SJSA1 (cell line): ENCODE measurements at regions not wholly inside any gene's neighbourhood (a gene's known extent, or its start where the extent isn't known, plus 50 kb on each side); places are given as distances from the start of the nearest gene placed in this dataset.

Experiments used
- DNase-seq, 2 experiments: peaks; one replicate each; pipeline ENCODE4 v3.0.0-alpha.2; 2015 to 2020; ENCODE audit warnings: low spot score in 2 of 2, low read depth in 1 of 2
- H3K27ac ChIP-seq: fragments of 250-450 bp; sonication (Bioruptor Pico); 2 replicates; pipeline ENCODE4 v1.5.1; 2020; ENCODE audit warnings: mild to moderate bottlenecking, moderate library complexity
- H3K27me3 ChIP-seq: fragments of 250-450 bp; sonication (Bioruptor Pico); replicated peaks from 2 replicates; pipeline ENCODE4 v1.5.1; 2020; ENCODE audit warnings: mild to moderate bottlenecking, moderate library complexity
- H3K36me3 ChIP-seq: fragments of 250-450 bp; sonication (Bioruptor Pico); 2 replicates; pipeline ENCODE4 v1.5.1; 2020; ENCODE audit warnings: mild to moderate bottlenecking
- H3K4me1 ChIP-seq: fragments of 250-450 bp; sonication (Bioruptor Pico); replicated peaks from 2 replicates; pipeline ENCODE4 v1.6.1; 2021; ENCODE audit warnings: mild to moderate bottlenecking
- H3K4me3 ChIP-seq: fragments of 250-450 bp; sonication (Bioruptor Pico); 2 replicates; pipeline ENCODE4 v1.5.1; 2020; ENCODE audit warnings: mild to moderate bottlenecking
- H3K9me3 ChIP-seq: fragments of 250-450 bp; sonication (Bioruptor Pico); replicated peaks from 2 replicates; pipeline ENCODE4 v1.5.1; 2020; ENCODE audit warnings: mild to moderate bottlenecking

- Histone ChIP-seq H3K27me3 (peaks cover 5% of the 10 kb centered on the region; the same call in 1 of the 2 replicates), H3K27ac (no peak overlapping the region), H3K4me3 (no peak overlapping the region), H3K9me3 (no peaks in the 10 kb centered on the region), H3K36me3 (no peaks in the 10 kb centered on the region), H3K4me1 (no peaks in the 10 kb centered on the region)
- DNase-seq: no peak
Measured at GRCh38 chr6:170483413-170483812, 69.7 kb downstream of the PSMB1 start.

GRCh38 chr6:170480050-170480692 lies 72.9 kb downstream of the PSMB1 start:
- Histone ChIP-seq H3K4me3 (no peak overlapping the region), H3K9me3 (no peaks in the 10 kb centered on the region), H3K27ac (no peak overlapping the region), H3K36me3 (no peaks in the 10 kb centered on the region), H3K27me3 (no peaks in the 10 kb centered on the region), H3K4me1 (no peaks in the 10 kb centered on the region)
- DNase-seq: no peak

GRCh38 chr6:170476360-170476759 lies 76.7 kb downstream of the PSMB1 start:
- H3K4me3 ChIP-seq: no peak overlapping the region
- DNase-seq: no peak
- no peaks in the 10 kb centered on the region for H3K4me1 ChIP-seq
- H3K36me3 ChIP-seq: no peaks in the 10 kb centered on the region
- no peak overlapping the region for H3K27ac ChIP-seq
- peaks cover 12% of the 10 kb centered on the region for H3K27me3 ChIP-seq
- no peaks in the 10 kb centered on the region for H3K9me3 ChIP-seq

GRCh38 chr6:170475118-170475517 lies 78.0 kb downstream of the PSMB1 start:
- DNase-seq: no peak
- H3K36me3 ChIP-seq: no peaks in the 10 kb centered on the region
- no peaks in the 10 kb centered on the region for H3K4me1 ChIP-seq
- H3K4me3 ChIP-seq: no peak overlapping the region
- no peak overlapping the region for H3K27ac ChIP-seq
- H3K27me3 ChIP-seq: peaks cover 12% of the 10 kb centered on the region
- no peaks in the 10 kb centered on the region for H3K9me3 ChIP-seq

GRCh38 chr6:170473801-170474200 lies 79.3 kb downstream of the PSMB1 start:
- Histone ChIP-seq H3K27ac (no peak overlapping the region), H3K4me1 (no peaks in the 10 kb centered on the region), H3K36me3 (no peaks in the 10 kb centered on the region), H3K9me3 (no peaks in the 10 kb centered on the region), H3K4me3 (no peak overlapping the region), H3K27me3 (peaks cover 12% of the 10 kb centered on the region)
- DNase-seq: no peak

- H3K27me3 ChIP-seq: peaks cover 12% of the 10 kb centered on the region
- H3K9me3 ChIP-seq: 0 out of 2 replicates have a peak, but pooled peaks cover under 1% of the 10 kb centered on the region
- H3K4me3 ChIP-seq: no peak overlapping the region
- H3K4me1 ChIP-seq: no peaks in the 10 kb centered on the region
- H3K36me3 ChIP-seq: no peaks in the 10 kb centered on the region
- no peak for DNase-seq
- H3K27ac ChIP-seq: no peak overlapping the region
Measured at GRCh38 chr6:170473301-170473717, 79.8 kb downstream of the PSMB1 start.

- no peaks in the 10 kb centered on the region for H3K4me1 ChIP-seq
- no peak for DNase-seq
- 0 out of 2 replicates have a peak, but pooled peaks cover 6% of the 10 kb centered on the region for H3K9me3 ChIP-seq
- H3K27ac ChIP-seq: no peak overlapping the region
- no peaks in the 10 kb centered on the region for H3K36me3 ChIP-seq
- no peak overlapping the region for H3K4me3 ChIP-seq
- peaks cover 12% of the 10 kb centered on the region for H3K27me3 ChIP-seq
Measured at GRCh38 chr6:170471491-170471890, 81.6 kb downstream of the PSMB1 start.

- no peak for DNase-seq
Measured at GRCh38 chr6:170470734-170471133, 82.4 kb downstream of the PSMB1 start.

GRCh38 chr6:170464524-170464979 lies 88.6 kb downstream of the PSMB1 start:
- Histone ChIP-seq H3K4me3 (no peak overlapping the region), H3K9me3 (0 out of 2 replicates have a peak, but pooled peaks cover 6% of the 10 kb centered on the region), H3K27ac (no peak overlapping the region), H3K4me1 (peaks cover 12% of the 10 kb centered on the region), H3K27me3 (no peaks in the 10 kb centered on the region), H3K36me3 (no peaks in the 10 kb centered on the region)
- no peak for DNase-seq

More at GRCh38 chr6:170470734-170471133, 82.4 kb downstream of the PSMB1 start:
- H3K27me3 ChIP-seq: peaks cover 12% of the 10 kb centered on the region
- no peaks in the 10 kb centered on the region for H3K36me3 ChIP-seq
- no peak overlapping the region for H3K4me3 ChIP-seq
- 0 out of 2 replicates have a peak, but pooled peaks cover 6% of the 10 kb centered on the region for H3K9me3 ChIP-seq
- no peaks in the 10 kb centered on the region for H3K4me1 ChIP-seq
- H3K27ac ChIP-seq: no peak overlapping the region

GRCh38 chr6:170464080-170464479 lies 89.0 kb downstream of the PSMB1 start:
- Histone ChIP-seq H3K4me3 (no peak overlapping the region), H3K9me3 (0 out of 2 replicates have a peak, but pooled peaks cover 6% of the 10 kb centered on the region), H3K27ac (no peak overlapping the region), H3K36me3 (no peaks in the 10 kb centered on the region), H3K27me3 (no peaks in the 10 kb centered on the region), H3K4me1 (peaks cover 13% of the 10 kb centered on the region)
- DNase-seq: no peak

- Histone ChIP-seq H3K27me3 (no peaks in the 10 kb centered on the region), H3K27ac (no peak overlapping the region), H3K4me1 (peaks cover 13% of the 10 kb centered on the region), H3K9me3 (0 out of 2 replicates have a peak, but pooled peaks cover 5% of the 10 kb centered on the region), H3K4me3 (no peak overlapping the region), H3K36me3 (no peaks in the 10 kb centered on the region)
- no peak for DNase-seq
Measured at GRCh38 chr6:170463101-170463721, 89.9 kb downstream of the PSMB1 start.

- DNase-seq: no peak
- no peak overlapping the region for H3K4me3 ChIP-seq
- H3K27ac ChIP-seq: no peak overlapping the region
- H3K4me1 ChIP-seq: peaks cover 13% of the 10 kb centered on the region
- H3K36me3 ChIP-seq: no peaks in the 10 kb centered on the region
- H3K9me3 ChIP-seq: no peaks in the 10 kb centered on the region
- no peaks in the 10 kb centered on the region for H3K27me3 ChIP-seq
Measured at GRCh38 chr6:170462366-170463020, 90.6 kb downstream of the PSMB1 start.

GRCh38 chr6:170461556-170462365 lies 91.3 kb downstream of the PSMB1 start:
- Histone ChIP-seq H3K4me1 (peaks cover 13% of the 10 kb centered on the region), H3K36me3 (no peaks in the 10 kb centered on the region), H3K27me3 (no peaks in the 10 kb centered on the region), H3K27ac (no peak overlapping the region), H3K4me3 (no peak overlapping the region), H3K9me3 (no peaks in the 10 kb centered on the region)
- no peak for DNase-seq
